NT2/D1 (cell line): ENCODE measurements at regions not wholly inside any gene's neighbourhood (a gene's known extent, or its start where the extent isn't known, plus 50 kb on each side); places are given as distances from the start of the nearest gene placed in this dataset.

Source experiments
- SUZ12 ChIP-seq: IDR thresholded peaks from 2 replicates; pipeline ENCODE4 v1.6.1; 2011; ENCODE audit not compliant: insufficient read length, insufficient read depth; ENCODE audit errors: extremely low read depth
- YY1 ChIP-seq: IDR thresholded peaks from 2 replicates; pipeline ENCODE4 v1.6.1; 2011; ENCODE audit not compliant: insufficient read length, insufficient read depth
- ZNF274 ChIP-seq: IDR thresholded peaks from 2 replicates; pipeline ENCODE4 v1.6.1; 2011; ENCODE audit warnings: mild to moderate bottlenecking, low read depth, low read length

DNA sequence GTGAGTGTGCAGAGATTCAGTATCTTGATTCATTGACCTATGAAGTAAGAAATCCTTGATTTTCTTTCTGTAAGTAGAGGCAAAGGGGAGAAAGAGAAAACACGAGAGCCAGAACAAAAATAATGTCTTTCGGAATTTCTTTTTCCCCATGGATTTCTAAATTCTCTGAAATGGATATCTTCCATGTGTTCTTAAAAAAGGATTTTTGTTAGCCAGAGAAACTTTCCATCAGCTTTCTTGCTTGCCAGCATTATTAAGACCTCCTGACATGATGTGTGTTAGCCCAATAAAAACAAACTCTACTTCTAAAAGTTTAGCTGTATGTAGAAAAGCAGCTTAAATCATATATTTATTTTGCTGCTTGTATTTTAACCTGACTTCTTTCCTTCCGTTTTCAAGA is 122.3 kb upstream of the AADACL2 start:
- no peak for TF ChIP-seq YY1
- TF ChIP-seq SUZ12, result no peak
- no peak for TF ChIP-seq ZNF274
